ENCODE measurements at regions not wholly inside any gene's neighbourhood (a gene's known extent, or its start where the extent isn't known, plus 50 kb on each side); places are given as distances from the start of the nearest gene placed in this dataset.

- Mint-ChIP-seq H3K27me3 (no peaks in the 10 kb centered on the region), H3K27ac (no peak overlapping the region), H3K36me3 (ENCODE audit: insufficient read depth) (no peaks in the 10 kb centered on the region), H3K4me1 (ENCODE audit: low read depth) (peaks cover 5% of the 10 kb centered on the region), H3K4me3 (ENCODE audit: low read depth) (no peak overlapping the region), H3K9me3 (ENCODE audit: low read depth) (no peaks in the 10 kb centered on the region)
- DNase-seq (ENCODE audit: low spot score, unreplicated experiment) = no peak
- no peak for TF ChIP-seq CTCF (IDR thresholded peaks at IDR 0.05; ENCODE audit: unreplicated experiment)
Measured at GRCh38 chr4:181438641-181439040, 804.6 kb upstream of the TENM3 start.

GRCh38 chr4:181443021-181443420, 800.2 kb upstream of the TENM3 start:
- no peak for DNase-seq (ENCODE audit: low spot score, unreplicated experiment)
- Mint-ChIP-seq H3K36me3 (ENCODE audit: insufficient read depth) (no peaks in the 10 kb centered on the region), H3K4me3 (ENCODE audit: low read depth) (no peak overlapping the region), H3K27ac (no peak overlapping the region), H3K9me3 (ENCODE audit: low read depth) (no peaks in the 10 kb centered on the region), H3K4me1 (ENCODE audit: low read depth) (peaks cover 5% of the 10 kb centered on the region), H3K27me3 (no peaks in the 10 kb centered on the region)
- no peak for TF ChIP-seq CTCF (IDR thresholded peaks at IDR 0.05; ENCODE audit: unreplicated experiment)

GRCh38 chr4:181465826-181466225, 777.4 kb upstream of the TENM3 start:
- TF ChIP-seq CTCF (IDR thresholded peaks at IDR 0.05; ENCODE audit: unreplicated experiment) = no peak
- H3K36me3 Mint-ChIP-seq (ENCODE audit: insufficient read depth) = no peaks in the 10 kb centered on the region
- no peaks in the 10 kb centered on the region for H3K27me3 Mint-ChIP-seq
- no peak overlapping the region for H3K27ac Mint-ChIP-seq
- no peak overlapping the region for H3K4me3 Mint-ChIP-seq (ENCODE audit: low read depth)
- no peaks in the 10 kb centered on the region for H3K9me3 Mint-ChIP-seq (ENCODE audit: low read depth)
- DNase-seq (ENCODE audit: low spot score, unreplicated experiment) = no peak
- no peaks in the 10 kb centered on the region for H3K4me1 Mint-ChIP-seq (ENCODE audit: low read depth)

GRCh38 chr4:181468451-181468850, 774.8 kb upstream of the TENM3 start:
- Mint-ChIP-seq H3K9me3 (ENCODE audit: low read depth) (no peaks in the 10 kb centered on the region), H3K4me1 (ENCODE audit: low read depth) (no peaks in the 10 kb centered on the region), H3K36me3 (ENCODE audit: insufficient read depth) (no peaks in the 10 kb centered on the region), H3K27me3 (no peaks in the 10 kb centered on the region), H3K27ac (no peak overlapping the region), H3K4me3 (ENCODE audit: low read depth) (no peak overlapping the region)
- DNase-seq (ENCODE audit: low spot score, unreplicated experiment) = no peak
- no peak for TF ChIP-seq CTCF (IDR thresholded peaks at IDR 0.05; ENCODE audit: unreplicated experiment)

- no peaks in the 10 kb centered on the region for H3K36me3 Mint-ChIP-seq (ENCODE audit: insufficient read depth)
- H3K9me3 Mint-ChIP-seq (ENCODE audit: low read depth) = no peaks in the 10 kb centered on the region
- DNase-seq (ENCODE audit: low spot score, unreplicated experiment) = no peak
- no peak overlapping the region for H3K4me3 Mint-ChIP-seq (ENCODE audit: low read depth)
- H3K27ac Mint-ChIP-seq = no peak overlapping the region
- peaks cover under 1% of the 10 kb centered on the region for H3K27me3 Mint-ChIP-seq
- no peaks in the 10 kb centered on the region for H3K4me1 Mint-ChIP-seq (ENCODE audit: low read depth)
- TF ChIP-seq CTCF (IDR thresholded peaks at IDR 0.05; ENCODE audit: unreplicated experiment) = no peak
Measured at GRCh38 chr4:181470306-181470705, 772.9 kb upstream of the TENM3 start.
